Dermis blood vessel endothelial cell (primary cell): ENCODE measurements at regions not wholly inside any gene's neighbourhood (a gene's known extent, or its start where the extent isn't known, plus 50 kb on each side); places are given as distances from the start of the nearest gene placed in this dataset.
"Not testable (repeated sequence)": the region's sequence is repeated elsewhere in the genome, so short reads cannot be mapped to it uniquely, and the experiment has no call there.

Experiments
- DNase-seq: peaks from one replicate; pipeline ENCODE4 v3.0.0; 2010

DNA sequence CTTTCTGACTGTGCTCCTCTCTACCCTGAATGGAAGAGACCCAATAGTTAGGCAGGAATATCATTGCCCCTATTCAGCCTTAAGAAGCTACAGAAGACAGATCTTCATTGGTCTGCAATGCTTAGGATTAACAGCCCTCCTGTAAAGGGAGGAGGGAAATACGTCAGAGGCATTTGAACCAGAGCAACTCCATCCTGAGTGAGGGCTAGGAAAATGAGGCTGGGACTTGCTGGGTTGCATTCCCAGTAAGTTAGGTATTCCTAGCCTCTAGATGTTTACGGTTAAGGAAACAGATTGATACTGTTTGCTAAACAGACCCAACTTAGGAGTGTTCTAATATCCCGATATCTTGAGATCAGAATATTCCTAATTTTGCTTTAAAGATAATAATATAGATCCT is 63.5 kb downstream of the PCDH18 start:
- DNase-seq: no peak

DNA sequence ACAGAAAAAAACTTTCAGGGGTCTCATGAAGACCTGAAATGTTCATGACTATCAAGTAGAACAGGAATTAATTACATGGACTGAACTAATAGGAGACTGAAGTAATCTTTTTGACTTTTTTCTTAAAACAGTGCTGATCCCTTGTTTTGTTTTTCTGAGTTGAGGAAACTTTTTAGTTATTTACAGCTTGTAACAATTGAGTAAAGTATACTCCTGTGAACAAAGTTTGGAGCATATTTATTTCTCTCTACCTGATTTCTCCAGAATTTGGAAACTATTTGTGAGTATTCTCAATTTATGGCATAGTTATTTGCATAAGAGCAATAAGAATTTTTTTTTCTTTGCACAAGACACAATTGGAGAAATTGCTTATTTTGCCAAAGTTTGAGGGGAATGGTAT is 64.8 kb downstream of the PCDH18 start:
- DNase-seq: no peak

DNA sequence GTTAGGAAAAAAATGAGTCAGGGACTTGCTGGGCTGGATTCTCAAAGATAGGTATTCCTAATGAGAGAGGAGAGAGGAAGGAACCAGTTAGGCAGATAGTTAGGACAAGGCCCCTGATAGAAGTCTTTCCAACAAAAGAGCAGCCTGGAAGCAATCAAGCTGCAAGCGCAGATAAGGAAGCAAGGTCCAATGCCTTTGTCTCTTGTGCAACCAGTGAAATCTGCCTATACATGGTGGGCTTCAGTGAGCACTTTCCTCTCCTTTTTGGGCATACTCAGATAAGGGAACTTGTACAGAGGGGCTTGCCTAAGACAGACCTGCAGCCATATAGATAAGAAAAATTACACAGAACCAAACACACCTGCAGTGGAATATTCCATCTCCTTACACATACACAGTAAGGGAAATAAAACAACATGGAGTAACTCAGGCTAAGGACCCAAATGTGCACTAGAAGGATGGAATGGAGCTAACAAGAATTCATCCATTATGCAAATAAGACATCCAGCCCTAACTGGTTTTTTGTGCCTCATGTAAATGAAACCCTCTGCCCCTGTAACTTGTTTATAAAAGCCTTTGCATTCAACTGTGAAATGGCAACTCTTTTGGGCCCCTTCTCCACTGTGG is 68.8 kb downstream of the PCDH18 start:
- DNase-seq: no peak

DNA sequence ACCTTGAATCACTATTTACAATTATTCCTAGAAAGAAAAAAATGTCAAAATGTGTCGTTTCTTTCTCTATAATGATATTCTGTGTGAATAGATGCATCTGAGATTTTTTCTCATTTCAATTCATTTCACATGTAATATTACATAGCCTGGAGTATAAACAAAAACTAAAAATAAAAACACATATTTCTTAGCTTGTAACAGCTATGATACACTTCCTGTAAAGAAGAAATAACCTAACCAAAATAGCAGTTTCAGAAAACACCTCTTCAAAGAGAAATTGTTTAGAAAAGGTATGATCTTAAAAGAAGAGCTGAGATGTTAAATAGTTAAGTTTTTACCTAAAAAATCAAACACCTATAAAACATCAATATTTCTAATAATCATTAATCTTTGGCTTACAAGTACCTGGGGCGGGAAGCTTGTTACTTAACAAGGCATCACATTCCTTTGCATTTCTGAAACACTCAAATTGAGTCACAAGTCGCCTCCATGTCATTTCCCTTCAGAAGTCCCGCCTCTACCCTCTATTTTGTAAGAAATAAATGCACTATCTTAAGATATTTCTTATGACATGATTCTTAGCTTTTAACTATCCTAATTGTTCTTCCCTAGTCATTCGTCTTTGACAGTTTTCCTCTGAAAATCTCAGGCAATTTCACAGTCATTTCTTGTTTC is 76.5 kb downstream of the PCDH18 start:
- DNase-seq: no peak

DNA sequence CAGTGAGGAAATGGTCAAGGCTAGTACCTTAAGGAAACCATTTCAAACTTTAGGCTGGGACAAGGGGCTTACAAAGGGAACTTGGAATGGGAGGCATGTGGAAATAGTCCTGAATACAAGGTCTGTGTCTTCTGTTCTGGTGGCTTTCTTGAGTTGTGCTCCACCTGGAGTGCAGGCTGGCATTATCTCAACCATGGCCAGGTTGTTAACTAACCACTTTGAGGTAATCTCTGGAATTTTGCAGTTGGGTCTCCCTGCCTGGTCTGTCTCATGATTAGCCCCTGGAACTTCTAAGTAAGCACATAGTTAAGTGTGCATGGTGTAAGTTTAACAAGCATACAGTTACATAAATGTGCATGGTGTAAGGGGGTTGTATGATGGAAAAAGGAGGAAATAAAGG is 77.5 kb downstream of the PCDH18 start:
- no peak for DNase-seq

DNA sequence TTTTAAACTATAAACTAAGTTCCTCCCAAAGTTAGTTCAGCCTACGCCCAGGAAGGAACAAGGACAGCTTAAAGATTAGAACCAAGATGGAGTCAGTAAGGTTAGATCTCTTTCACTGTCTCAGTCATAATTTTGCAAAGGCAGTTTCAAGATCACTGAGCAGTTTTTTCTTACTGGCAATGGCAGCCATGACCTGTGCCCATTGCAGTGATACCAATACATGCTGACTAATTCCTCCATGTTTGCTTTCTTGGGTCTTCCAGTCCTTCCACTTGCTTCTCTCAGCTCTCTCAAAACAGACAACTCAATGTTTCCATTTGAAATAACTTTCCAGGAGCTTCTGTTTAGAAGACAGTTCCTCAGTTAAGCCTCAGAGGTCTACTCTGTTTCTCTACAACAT is 79.5 kb downstream of the PCDH18 start:
- no peak for DNase-seq

DNA sequence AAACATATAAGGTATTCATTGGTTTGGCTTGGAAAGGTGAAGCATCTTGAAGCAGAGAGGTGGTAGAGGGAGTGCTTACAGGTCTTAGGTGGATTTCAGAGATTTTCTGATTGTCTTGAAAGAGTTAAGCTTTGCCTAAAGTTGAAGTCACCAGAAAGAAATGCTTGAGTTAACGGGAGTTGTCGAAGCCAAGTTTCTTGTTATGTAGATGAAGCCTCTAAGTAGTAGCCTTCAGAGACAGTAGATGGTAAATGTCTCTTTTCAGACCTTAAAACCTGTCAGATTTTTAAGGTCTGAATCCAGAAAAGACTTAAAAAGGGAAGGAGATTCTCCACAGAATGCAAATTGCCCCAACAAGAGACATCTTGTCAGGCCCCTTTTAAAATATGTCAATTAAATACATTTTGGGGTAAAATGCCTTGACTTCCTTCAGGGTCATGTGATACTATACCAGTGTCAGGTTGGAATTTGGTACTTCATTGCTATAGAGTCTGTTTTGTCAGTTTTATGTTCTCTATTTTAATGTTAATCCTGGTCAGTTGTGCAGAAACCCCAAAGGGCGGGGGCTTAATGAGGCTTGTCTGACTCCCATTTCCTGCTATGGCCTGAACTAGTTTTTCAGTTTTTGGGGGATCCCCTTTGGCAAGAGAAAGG is 81.0 kb downstream of the PCDH18 start:
- no peak for DNase-seq

DNA sequence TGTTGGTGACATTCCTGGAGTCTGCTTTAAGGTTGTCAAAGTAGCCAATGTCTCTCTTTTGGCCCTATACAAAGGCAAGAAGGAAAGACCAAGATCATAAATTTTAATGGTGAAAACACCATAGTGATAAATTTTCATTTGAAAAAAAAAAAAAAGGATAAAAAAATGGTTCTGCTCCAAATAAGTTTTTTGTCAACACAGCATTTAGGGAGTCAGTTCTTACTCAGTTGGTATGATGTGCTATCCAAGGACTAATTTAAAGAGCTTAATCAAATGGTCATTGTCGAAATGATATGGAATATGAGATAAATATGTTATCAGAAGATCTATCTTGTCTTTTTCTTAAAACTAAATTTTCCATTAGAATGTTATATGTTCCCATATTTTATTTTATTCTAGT is 83.9 kb downstream of the PCDH18 start:
- DNase-seq: no peak

DNA sequence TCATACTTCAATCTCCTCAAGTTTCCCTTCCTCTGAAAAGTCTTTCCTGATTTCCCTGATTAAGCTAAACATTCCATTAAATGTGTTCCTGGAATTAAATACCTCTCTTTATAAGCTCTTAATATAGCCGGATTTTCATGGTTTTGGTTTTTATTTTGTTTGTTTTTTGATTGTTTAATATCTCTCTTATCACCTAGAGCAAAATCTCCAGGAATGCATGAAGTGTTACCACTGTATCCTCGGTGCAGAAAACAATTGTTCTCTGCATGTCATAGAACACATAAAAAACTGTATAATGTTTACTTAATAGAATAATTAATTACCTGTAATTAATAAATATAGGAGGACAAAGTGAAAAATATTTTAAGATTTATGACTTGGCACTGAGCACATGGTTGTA is 86.2 kb downstream of the PCDH18 start:
- no peak for DNase-seq

DNA sequence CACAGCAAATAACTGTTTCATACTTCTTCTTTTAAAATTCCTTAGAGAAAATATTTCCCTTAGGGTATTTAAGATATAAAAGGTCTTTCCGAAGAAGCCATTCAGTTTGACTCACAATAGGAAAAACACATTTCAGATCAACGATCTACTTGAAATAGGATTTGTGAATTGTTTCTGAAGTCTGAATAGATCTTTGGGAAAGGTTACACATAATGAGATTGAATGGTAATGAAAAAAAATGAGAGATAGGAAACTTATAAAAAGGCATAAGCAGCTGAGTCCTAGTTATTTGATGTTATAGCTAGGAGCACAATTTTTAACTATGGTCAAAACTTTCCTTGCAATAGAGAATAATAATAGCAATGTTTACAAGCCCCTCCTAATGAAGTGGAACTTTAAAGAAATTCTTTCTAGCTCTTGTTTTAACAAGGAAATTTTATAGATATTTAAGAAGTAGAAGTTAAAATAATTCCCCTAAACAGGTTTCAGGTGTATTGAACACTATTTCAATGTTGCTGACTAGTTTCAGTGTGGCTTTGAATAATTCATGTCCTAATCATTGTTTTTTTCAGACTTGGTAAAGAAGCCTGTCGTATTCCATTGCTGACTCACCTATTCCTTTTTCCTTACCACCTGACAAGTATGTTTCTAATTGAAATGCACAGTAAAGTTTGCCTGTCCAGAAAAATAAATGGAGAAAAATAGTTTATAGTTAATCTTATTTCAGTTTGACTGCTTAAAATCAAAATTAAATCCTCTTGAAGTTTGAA is 89.1 kb downstream of the PCDH18 start:
- DNase-seq: no peak

DNA sequence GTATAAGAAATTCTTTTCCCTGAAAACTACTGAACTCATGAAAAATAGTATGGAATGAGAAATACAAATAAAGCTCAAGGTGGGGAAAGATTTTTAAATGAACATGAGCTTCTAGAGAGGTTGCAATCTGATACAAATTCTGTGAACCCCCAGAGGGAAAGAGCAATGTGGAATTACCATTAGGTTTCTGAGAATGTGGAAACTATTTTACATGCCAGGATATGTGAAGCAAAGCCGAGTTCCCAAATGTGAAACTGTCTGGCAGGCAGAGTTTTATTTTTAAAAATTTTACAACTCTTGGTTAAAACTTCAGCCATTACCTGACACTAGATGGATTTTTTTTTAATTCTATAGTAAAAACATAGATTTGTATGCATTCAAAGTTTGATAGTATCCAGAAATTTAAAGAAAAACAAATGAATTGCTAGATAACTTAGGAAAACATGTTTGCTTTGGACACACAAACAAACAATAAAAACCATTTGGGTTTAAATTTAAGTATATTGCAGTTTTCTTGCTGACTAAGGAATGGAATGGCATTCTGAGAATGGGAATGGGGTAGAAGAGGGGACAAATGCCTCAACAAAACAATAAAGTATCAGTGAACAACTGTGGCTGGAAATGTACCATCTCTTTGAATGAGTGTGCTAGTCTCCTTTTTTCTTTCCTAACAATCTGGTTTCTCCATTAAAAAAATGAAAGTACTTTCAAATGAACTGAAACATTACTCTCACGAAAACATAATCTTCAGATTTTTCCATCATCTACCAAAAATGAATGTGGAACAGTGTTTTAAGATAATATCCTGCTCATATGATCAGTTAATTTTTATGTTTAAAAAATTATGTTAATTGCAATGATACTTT is 99.6 kb downstream of the PCDH18 start:
- DNase-seq: no peak

DNA sequence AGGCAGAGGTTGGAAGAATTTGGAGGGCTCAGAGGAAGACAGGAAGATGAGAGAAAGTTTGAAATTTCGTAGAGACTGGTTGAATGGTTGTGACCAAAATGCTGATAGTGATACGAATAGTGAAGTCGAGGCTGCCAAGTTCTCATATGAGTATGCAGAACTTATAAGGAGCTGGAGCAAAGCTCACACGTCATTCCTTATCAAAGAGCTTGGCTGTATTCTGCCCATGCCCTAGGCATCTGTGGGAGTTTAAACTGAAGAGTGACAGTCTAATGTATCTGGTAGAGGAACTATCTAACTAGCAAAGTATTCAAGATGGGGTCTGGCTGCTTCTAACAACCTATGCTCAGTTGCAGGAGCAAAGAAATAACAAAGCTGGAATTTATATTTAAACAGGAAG is 102.1 kb downstream of the PCDH18 start:
- DNase-seq: no peak

DNA sequence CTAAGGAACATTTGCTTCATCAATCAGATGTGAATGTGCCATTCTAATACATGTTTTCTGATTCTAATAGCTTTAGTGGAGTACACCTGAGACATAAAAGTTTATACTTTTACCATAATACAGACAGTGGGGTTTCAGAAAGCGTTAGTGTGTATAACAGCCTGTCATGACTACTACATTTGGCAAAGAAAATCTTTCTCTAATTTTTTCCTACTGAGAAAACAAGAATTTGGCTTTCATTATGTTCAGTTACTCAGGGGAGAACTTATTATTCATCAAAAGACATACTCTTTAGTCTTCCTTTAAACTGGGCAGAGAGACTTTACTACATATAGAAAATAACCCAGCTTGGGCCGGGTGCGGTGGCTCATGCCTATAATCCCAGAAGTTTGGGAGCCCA is 104.9 kb downstream of the PCDH18 start:
- no peak for DNase-seq

DNA sequence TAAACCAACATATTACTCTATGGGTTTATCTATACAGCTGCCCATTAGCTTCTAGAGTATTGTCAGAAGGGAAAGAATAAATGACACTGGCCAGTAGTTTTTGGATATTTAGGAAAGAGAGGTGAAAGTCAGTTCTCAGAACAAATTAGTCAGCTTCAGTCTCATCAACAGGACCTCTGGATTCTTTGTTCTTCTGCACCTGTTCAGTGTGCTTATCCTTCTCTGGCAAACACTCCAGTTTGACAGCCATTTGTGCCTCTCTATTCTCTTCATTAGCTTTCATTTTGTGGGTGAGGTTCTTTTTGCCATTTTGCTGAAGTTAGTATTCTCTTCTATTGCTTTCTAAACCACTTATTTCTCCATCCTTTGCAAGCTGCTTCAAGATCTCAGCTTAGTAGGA is 107.0 kb downstream of the PCDH18 start:
- DNase-seq: no peak

DNA sequence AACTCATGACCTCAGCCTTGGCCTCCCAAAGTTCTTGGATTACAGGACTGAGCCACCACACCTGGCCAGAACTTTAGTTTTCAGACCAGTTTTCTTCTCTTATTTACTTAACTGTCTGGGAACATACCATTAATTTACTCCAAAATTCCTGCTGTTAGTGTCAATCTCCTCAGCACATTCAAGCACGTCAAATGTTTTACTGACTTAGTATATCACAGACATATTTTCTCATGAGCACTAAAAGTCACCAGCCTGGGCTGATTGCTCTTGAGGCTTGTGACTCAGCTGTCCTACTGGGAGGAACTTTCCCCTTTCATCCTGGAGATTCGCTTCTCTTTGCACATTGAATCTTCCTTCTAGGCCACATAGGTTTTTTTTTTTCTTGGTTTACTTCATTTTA is 109.6 kb downstream of the PCDH18 start:
- no peak for DNase-seq

DNA sequence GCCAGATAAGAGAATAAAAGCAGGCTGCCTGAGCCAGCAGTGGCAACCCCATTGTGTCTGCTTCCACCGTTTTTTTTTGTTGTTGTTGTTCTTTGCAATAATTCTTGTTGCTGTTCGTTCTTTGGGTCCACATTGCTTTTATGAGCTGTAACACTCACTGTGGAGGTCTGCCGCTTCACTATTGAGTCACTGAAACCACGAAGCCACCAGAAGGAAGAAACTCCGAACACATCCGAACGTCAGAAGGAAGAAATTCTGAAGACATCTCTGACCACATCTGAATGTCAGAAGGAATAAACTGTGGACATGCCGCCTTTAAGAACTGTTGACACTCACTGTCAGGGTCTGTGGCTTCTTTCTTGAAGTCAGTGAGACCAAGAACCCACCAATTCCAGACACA is 110.5 kb downstream of the PCDH18 start:
- no peak for DNase-seq

DNA sequence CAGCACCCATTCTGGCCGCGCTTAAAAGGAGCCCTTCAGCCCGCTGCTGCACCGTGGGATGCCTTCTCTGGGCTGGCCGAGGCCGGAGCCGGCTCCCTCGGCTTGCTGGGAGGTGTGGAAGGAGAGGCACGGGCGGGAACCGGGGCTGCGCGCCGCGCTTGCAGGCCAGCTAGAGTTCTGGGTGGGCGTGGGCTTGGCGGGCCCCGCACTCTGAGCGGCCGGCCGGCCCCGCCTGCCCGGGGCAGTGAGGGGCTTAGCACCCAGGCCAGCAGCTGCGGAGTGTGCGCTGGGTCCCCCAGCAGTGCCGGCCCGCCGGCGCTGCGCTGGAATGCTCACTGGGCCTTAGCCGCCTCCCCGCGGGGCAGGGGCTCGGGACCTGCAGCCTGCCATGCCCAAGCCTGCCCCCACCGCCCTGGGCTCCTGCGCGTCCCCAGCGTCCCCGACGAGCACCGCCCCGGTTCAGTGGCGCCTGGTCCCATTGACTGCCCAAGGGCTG is 111.3 kb downstream of the PCDH18 start:
- DNase-seq: no peak

DNA sequence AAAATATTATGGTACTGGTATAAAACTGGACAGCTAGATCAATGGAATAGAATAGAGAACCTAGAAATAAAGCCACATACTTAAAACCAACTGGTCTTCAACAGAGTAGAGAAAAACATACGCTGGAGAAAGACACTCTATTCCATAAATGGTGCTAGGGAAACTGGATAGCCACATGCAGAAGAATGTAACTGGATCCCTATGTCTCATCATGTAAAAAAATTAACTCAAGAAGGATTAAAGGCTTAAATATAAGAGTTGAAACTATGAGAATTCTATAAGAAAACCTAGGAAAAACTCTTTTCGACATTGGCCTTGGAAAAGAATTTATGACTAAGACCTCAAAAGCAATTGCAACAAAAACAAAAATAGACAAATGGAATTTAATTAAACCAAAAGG is 114.6 kb downstream of the PCDH18 start:
- no peak for DNase-seq

DNA sequence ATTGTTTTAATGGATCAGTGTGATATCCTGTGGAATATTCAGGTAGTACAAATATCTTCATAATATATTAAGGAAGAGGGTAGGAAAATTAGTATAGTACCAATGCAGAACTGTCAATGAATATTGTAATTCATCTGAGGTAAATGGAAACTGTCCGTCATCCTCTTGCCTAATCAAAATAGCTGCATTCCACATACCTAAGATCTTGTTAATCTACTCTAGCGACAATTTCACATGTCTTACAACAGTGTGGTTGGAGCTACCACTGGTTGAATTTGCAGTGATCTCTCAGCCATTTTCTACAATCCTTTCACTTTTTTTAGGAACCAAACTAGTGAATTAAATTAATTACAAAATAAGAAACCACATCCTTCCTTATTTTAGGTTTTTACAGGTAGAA is 117.5 kb downstream of the PCDH18 start:
- DNase-seq: no peak

DNA sequence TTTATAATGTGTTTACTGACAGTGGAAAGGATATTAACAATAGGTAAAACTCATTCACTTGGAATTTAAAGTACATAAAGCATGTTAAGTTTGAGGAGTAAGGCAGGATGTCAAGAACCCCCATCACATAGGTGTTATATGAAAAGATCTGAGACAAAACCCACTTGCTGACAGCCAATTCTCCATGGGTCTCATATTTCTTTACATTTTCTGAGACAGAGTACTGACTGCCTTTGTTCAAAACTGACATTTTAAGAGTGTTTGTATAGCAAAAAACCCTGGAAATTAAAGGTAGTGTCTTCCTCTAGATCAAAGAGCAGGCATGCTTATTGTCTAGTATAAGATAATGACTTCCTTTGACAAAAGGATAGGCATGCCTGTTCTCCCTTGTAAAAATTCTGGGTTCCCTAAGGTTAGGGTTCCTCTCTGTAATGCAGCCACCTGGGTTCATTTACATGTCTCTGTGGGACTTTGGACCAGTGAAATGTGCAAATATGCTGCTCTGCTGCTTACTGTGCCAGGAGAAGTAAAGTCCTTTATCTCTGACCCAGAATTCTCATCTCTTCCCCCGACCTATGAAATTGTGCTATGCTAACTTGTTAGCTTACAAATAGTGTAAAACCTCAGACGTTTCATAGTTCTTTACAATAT is 123.6 kb downstream of the PCDH18 start:
- no peak for DNase-seq

DNA sequence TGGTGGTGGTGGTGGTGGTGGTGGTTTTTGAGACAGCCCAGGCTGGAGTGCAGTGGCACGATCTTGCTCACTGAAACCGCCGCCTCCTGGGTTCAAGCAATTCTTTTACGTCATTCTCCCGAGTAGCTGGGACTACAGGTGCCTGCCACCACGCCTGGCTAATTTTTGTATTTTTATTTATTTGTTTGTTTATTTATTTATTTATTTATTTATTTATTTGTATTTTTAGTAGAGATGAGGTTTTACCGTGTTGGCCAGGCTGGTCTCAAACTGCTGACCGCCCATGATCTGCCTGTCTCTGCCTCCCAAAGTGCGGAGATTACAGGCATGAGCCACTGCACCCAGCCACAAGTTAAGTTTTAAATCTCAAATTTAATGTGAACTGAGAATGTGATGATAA is 126.5 kb downstream of the PCDH18 start:
- DNase-seq: not testable (repeated sequence)

DNA sequence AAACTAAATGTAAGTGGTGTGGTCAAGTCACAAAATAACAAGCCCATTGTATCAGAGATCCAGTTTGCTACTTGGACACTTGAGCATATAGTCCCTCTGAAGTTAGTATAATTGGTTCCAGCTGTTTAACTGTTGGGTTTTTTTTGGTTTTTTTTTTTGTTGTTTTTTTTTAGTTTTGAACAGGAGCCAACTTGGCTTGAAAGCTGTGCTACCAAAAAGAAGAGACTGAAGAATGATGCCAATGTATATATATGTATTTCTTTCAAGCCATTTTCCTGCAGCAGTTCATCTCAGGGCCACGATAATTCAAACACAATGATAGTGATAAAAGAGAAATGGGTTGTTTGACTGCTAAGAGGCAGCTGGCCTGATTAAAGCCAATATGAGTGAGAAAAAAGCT is 138.3 kb downstream of the PCDH18 start:
- DNase-seq: no peak
